Liver (tissue), 8 donors: ENCODE measurements at regions not wholly inside any gene's neighbourhood (a gene's known extent, or its start where the extent isn't known, plus 50 kb on each side); places are given as distances from the start of the nearest gene placed in this dataset.

Experiments
- DNase-seq: peaks from one replicate; pipeline ENCODE4 v3.0.0-alpha.2; 2017; ENCODE audit warnings: low spot score
- H3K27ac ChIP-seq, 2 donors: one replicate each; pipeline ENCODE4 v1.7.0; 2013; ENCODE audit warnings: inconsistent platforms in 2 of 2, low read length in 2 of 2, control low read depth in 1 of 2, low read depth in 1 of 2, mild to moderate bottlenecking in 1 of 2
- H3K27me3 ChIP-seq, 4 donors: one replicate each; pipeline versions ENCODE4 v1.6.1 to v1.7.0; 2013; ENCODE audit warnings: low read length in 3 of 4, inconsistent platforms in 1 of 4, mild to moderate bottlenecking in 1 of 4, moderate library complexity in 1 of 4; ENCODE audit not compliant: control insufficient read depth in 4 of 4, insufficient read depth in 4 of 4
- H3K36me3 ChIP-seq, 4 donors: one replicate each; pipeline versions ENCODE4 v1.6.1 to v1.7.0; 2013; ENCODE audit warnings: low read length in 3 of 4, mild to moderate bottlenecking in 3 of 4, low read depth in 1 of 4, moderate library complexity in 1 of 4; ENCODE audit not compliant: control insufficient read depth in 4 of 4, insufficient read depth in 3 of 4
- H3K4me1 ChIP-seq, 4 donors: one replicate each; pipeline versions ENCODE4 v1.6.1 to v1.7.0; 2013; ENCODE audit warnings: low read length in 3 of 4, mild to moderate bottlenecking in 3 of 4, moderate library complexity in 1 of 4; ENCODE audit not compliant: control insufficient read depth in 4 of 4, insufficient read depth in 4 of 4
- H3K4me3 ChIP-seq, 3 donors: one replicate each; pipeline versions ENCODE4 v1.6.1 to v1.7.0; 2013; ENCODE audit warnings: low read length in 3 of 3, control low read depth in 1 of 3, low read depth in 1 of 3, mild to moderate bottlenecking in 1 of 3
- H3K9ac ChIP-seq, 2 donors: one replicate each; pipeline ENCODE4 v1.7.0; 2013; ENCODE audit warnings: low read length in 2 of 2, mild to moderate bottlenecking in 2 of 2, moderate library complexity in 2 of 2, control low read depth in 1 of 2, low read depth in 1 of 2
- H3K9me3 ChIP-seq, 4 donors: one replicate each; pipeline versions ENCODE4 v1.6.1 to v1.7.0; 2013; ENCODE audit warnings: low read length in 3 of 4; ENCODE audit not compliant: control insufficient read depth in 4 of 4
- ATF3 ChIP-seq: IDR thresholded peaks from 2 replicates; pipeline ENCODE4 v1.6.1; 2016; ENCODE audit warnings: antibody characterized with exemption
- EGR1 ChIP-seq, 2 donors: IDR thresholded peaks; 2 replicates each; pipeline ENCODE4 v1.6.1; 2016 to 2018; ENCODE audit warnings: antibody characterized with exemption in 2 of 2, low read depth in 2 of 2
- FOXA1 ChIP-seq: IDR thresholded peaks from 2 replicates; pipeline ENCODE4 v1.6.1; 2016; ENCODE audit warnings: antibody characterized with exemption
- FOXA2 ChIP-seq: IDR thresholded peaks from 2 replicates; pipeline ENCODE4 v1.6.1; 2016; ENCODE audit warnings: antibody characterized with exemption
- GABPA ChIP-seq, 2 donors: IDR thresholded peaks in 1 of 2; conservative IDR thresholded peaks in 1 of 2; 2 replicates each; pipeline ENCODE4 v1.6.1; 2016; ENCODE audit warnings: antibody characterized with exemption in 2 of 2, mild to moderate bottlenecking in 1 of 2, moderate library complexity in 1 of 2
- HNF4A ChIP-seq, 2 donors: conservative IDR thresholded peaks; 2 replicates each; pipeline ENCODE4 v1.6.1; 2016; ENCODE audit warnings: antibody characterized with exemption in 2 of 2, mild to moderate bottlenecking in 2 of 2
- HNF4G ChIP-seq: IDR thresholded peaks from 2 replicates; pipeline ENCODE4 v1.6.1; 2016; ENCODE audit warnings: antibody characterized with exemption
- JUND ChIP-seq, 2 donors: IDR thresholded peaks; 2 replicates each; pipeline ENCODE4 v1.6.1; 2016; ENCODE audit warnings: antibody characterized with exemption in 2 of 2
- MAX ChIP-seq: IDR thresholded peaks from 2 replicates; pipeline ENCODE4 v1.6.1; 2016; ENCODE audit warnings: antibody characterized with exemption
- NR2F2 ChIP-seq: IDR thresholded peaks from 2 replicates; pipeline ENCODE4 v1.6.1; 2016; ENCODE audit warnings: antibody characterized with exemption
- RAD21 ChIP-seq, 2 donors: IDR thresholded peaks; 2 replicates each; pipeline ENCODE4 v1.6.1; 2016; ENCODE audit warnings: antibody characterized with exemption in 2 of 2, mild to moderate bottlenecking in 2 of 2
- RXRA ChIP-seq, 2 donors: IDR thresholded peaks; 2 replicates each; pipeline ENCODE4 v1.6.1; 2017 to 2018; ENCODE audit warnings: antibody characterized with exemption in 2 of 2, mild to moderate bottlenecking in 1 of 2
- SP1 ChIP-seq: IDR thresholded peaks from 2 replicates; pipeline ENCODE4 v1.6.1; 2018; ENCODE audit warnings: antibody characterized with exemption, mild to moderate bottlenecking
- TAF1 ChIP-seq: conservative IDR thresholded peaks from 2 replicates; pipeline ENCODE4 v1.6.1; 2016; ENCODE audit warnings: antibody characterized with exemption, mild to moderate bottlenecking
- YY1 ChIP-seq: IDR thresholded peaks from 2 replicates; pipeline ENCODE4 v1.6.1; 2016; ENCODE audit warnings: antibody characterized with exemption, mild to moderate bottlenecking
- ZBTB33 ChIP-seq: IDR thresholded peaks from 2 replicates; pipeline ENCODE4 v1.6.1; 2016; ENCODE audit warnings: antibody characterized with exemption
- WGBS: extraction: QIAGEN DNeasy Blood & Tissue Kit; methylation state at CpG from one replicate; pipeline ENCODE4 v1.1.7; 2013; 5-methylcytosine and 5-hydroxymethylcytosine counted together
- TF ChIP-seq, protein P1 (sequence below): fragments of 150-350 bp; IDR thresholded peaks from 2 replicates; pipeline ENCODE4 v1.5.1; 2017; ENCODE audit warnings: improper control_type of control experiment, low read depth, low read length; ENCODE audit not compliant: missing input control
- TF ChIP-seq, protein P2 (sequence below): IDR thresholded peaks from 2 replicates; pipeline ENCODE4 v1.6.1; 2016; ENCODE audit warnings: antibody characterized with exemption, mild to moderate bottlenecking
- donor health status: healthy.
- donor health status: healthy.
- donor health status: healthy.
- donor health status: healthy.
- donor health status: healthy.

DNA sequence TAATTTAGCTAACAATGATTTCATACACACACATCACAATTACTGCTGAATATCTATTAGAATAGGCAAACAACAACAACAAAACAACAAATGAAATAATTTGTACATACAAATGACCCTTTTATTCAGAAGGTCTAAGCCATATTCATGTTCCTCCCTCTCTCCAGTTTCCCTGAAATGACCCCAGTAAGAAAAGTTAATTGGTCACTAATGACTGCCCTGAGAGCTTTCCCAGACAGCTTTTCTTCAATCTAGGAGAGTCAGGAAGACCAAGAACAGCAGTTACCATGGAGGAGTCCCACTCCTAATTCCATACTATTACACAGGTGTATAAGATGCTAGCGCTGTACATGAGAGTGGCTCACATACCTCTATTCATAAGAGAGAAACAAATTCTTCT lies 121.2 kb upstream of the GRIP1 start:
- Histone ChIP-seq H3K9me3 (no peaks in the 10 kb centered on the region), H3K4me3 (no peak overlapping the region), H3K27me3 (peaks cover 0 to 4% (median 0%) of the 10 kb centered on the region in 4 donors), H3K9ac (no peak overlapping the region), H3K4me1 (no peaks in the 10 kb centered on the region), H3K36me3 (no peaks in the 10 kb centered on the region), H3K27ac (no peak overlapping the region)
- TF ChIP-seq FOXA2 (no peak), ZBTB33 (no peak), JUND (IDR thresholded peaks at IDR 0.05) (no peak), NR2F2 (no peak), RAD21 (IDR thresholded peaks at IDR 0.05) (no peak), ATF3 (no peak), HNF4A (conservative IDR thresholded peaks at IDR 0.05) (no peak), FOXA1 (no peak), EGR1 (IDR thresholded peaks at IDR 0.05; ENCODE audit: low read depth in 2 of 2) (no peak)
- no peak for DNase-seq
- 72% methylated on average over 1 of the region's 1 CpG for WGBS

- Histone ChIP-seq H3K9me3 (no peaks in the 10 kb centered on the region), H3K27me3 (peaks cover 0 to 4% (median 0%) of the 10 kb centered on the region in 4 donors), H3K4me3 (no peak overlapping the region), H3K4me1 (no peaks in the 10 kb centered on the region), H3K9ac (no peak overlapping the region), H3K27ac (no peak overlapping the region), H3K36me3 (no peaks in the 10 kb centered on the region)
- no peak for DNase-seq
- TF ChIP-seq ATF3 = no peak
- WGBS = 43% methylated on average over 14 of the region's 14 CpGs
Observed at GRCh38 chr12:66803930-66804329, 125.1 kb upstream of the GRIP1 start.

DNA sequence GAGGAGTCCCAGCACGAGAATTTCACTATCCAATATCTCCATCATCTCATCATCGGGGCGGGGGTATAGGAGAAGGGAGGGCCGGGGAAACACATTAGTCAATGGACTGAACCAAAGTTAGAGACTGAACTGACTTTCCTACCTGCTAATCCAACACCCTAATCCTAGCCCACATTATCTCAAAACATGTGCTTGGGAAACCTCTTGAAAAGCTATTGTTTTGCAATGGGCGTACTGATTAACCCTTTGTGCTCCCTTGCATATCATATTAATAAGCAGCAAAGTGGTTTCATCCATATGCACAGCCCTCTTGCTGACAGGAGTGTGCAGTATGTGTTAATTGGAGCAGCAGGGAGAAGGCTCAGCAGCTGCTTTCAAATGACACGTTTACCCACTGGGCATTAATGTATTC lies 125.7 kb upstream of the GRIP1 start:
- Histone ChIP-seq H3K27ac (no peak overlapping the region), H3K9me3 (no peaks in the 10 kb centered on the region), H3K27me3 (peaks cover 0 to under 1% (median 0%) of the 10 kb centered on the region in 4 donors), H3K4me3 (no peak overlapping the region), H3K36me3 (no peaks in the 10 kb centered on the region), H3K4me1 (no peaks in the 10 kb centered on the region), H3K9ac (no peak overlapping the region)
- WGBS = 45% methylated on average over 6 of the region's 6 CpGs
- DNase-seq = no peak
- TF ChIP-seq RAD21 (IDR thresholded peaks at IDR 0.05) (no peak), GABPA (IDR thresholded peaks at IDR 0.05 in 1 of 2, conservative IDR thresholded peaks at IDR 0.05 in 1 of 2) (no peak), YY1 (no peak), ATF3 (no peak), EGR1 (IDR thresholded peaks at IDR 0.05; ENCODE audit: low read depth in 2 of 2) (no peak), RXRA (IDR thresholded peaks at IDR 0.05) (no peak), TAF1 (no peak), HNF4G (no peak), ZBTB33 (no peak), SP1 (no peak), FOXA1 (no peak), NR2F2 (no peak), HNF4A (conservative IDR thresholded peaks at IDR 0.05) (no peak), JUND (IDR thresholded peaks at IDR 0.05) (no peak), MAX (no peak)
- TF ChIP-seq, protein P1, sequence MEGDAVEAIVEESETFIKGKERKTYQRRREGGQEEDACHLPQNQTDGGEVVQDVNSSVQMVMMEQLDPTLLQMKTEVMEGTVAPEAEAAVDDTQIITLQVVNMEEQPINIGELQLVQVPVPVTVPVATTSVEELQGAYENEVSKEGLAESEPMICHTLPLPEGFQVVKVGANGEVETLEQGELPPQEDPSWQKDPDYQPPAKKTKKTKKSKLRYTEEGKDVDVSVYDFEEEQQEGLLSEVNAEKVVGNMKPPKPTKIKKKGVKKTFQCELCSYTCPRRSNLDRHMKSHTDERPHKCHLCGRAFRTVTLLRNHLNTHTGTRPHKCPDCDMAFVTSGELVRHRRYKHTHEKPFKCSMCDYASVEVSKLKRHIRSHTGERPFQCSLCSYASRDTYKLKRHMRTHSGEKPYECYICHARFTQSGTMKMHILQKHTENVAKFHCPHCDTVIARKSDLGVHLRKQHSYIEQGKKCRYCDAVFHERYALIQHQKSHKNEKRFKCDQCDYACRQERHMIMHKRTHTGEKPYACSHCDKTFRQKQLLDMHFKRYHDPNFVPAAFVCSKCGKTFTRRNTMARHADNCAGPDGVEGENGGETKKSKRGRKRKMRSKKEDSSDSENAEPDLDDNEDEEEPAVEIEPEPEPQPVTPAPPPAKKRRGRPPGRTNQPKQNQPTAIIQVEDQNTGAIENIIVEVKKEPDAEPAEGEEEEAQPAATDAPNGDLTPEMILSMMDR = no peak
- TF ChIP-seq, protein P2, sequence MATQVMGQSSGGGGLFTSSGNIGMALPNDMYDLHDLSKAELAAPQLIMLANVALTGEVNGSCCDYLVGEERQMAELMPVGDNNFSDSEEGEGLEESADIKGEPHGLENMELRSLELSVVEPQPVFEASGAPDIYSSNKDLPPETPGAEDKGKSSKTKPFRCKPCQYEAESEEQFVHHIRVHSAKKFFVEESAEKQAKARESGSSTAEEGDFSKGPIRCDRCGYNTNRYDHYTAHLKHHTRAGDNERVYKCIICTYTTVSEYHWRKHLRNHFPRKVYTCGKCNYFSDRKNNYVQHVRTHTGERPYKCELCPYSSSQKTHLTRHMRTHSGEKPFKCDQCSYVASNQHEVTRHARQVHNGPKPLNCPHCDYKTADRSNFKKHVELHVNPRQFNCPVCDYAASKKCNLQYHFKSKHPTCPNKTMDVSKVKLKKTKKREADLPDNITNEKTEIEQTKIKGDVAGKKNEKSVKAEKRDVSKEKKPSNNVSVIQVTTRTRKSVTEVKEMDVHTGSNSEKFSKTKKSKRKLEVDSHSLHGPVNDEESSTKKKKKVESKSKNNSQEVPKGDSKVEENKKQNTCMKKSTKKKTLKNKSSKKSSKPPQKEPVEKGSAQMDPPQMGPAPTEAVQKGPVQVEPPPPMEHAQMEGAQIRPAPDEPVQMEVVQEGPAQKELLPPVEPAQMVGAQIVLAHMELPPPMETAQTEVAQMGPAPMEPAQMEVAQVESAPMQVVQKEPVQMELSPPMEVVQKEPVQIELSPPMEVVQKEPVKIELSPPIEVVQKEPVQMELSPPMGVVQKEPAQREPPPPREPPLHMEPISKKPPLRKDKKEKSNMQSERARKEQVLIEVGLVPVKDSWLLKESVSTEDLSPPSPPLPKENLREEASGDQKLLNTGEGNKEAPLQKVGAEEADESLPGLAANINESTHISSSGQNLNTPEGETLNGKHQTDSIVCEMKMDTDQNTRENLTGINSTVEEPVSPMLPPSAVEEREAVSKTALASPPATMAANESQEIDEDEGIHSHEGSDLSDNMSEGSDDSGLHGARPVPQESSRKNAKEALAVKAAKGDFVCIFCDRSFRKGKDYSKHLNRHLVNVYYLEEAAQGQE = no peak
